WTC11 (cell line): ENCODE measurements at regions not wholly inside any gene's neighbourhood (a gene's known extent, or its start where the extent isn't known, plus 50 kb on each side); places are given as distances from the start of the nearest gene placed in this dataset.

Source experiments
- ATAC-seq: fragments of 200-7000 bp; cut with Tn5 transposase; 2 replicates; pipeline ENCODE4 v1.10.0; 2021; ENCODE audit warnings: mild to moderate bottlenecking, moderate library complexity
- CTCF ChIA-PET: fragments of 300-600 bp; sonication (Branson Sonifier 250); formaldehyde crosslinking; loops from one replicate; lab custom pipeline; 2021; ENCODE audit warnings: antibody characterized with exemption; lab: Charles Lee
- POLR2A ChIA-PET: fragments of 350-600 bp; sonication (Branson Sonifier 250); formaldehyde crosslinking; loops from one replicate; lab custom pipeline; 2021; ENCODE audit warnings: antibody characterized with exemption; lab: Charles Lee
- DNase-seq: peaks from one replicate; pipeline ENCODE4 v3.0.0; 2021; ENCODE audit warnings: low spot score
- H3K27ac Mint-ChIP-seq: 2 replicates; pipeline ENCODE4 v1.8.0; 2021; ENCODE audit warnings: mixed read lengths
- H3K27me3 Mint-ChIP-seq: 2 replicates; pipeline ENCODE4 v1.8.0; 2021; ENCODE audit warnings: low read depth, mild to moderate bottlenecking, moderate library complexity, mixed read lengths
- H3K36me3 Mint-ChIP-seq: 2 replicates; pipeline ENCODE4 v1.8.0; 2021; ENCODE audit warnings: mixed read lengths
- H3K4me1 Mint-ChIP-seq: 2 replicates; pipeline ENCODE4 v1.8.0; 2022; ENCODE audit warnings: mixed read lengths
- H3K4me3 Mint-ChIP-seq: 2 replicates; pipeline ENCODE4 v1.8.0; 2021; ENCODE audit warnings: mild to moderate bottlenecking, moderate library complexity, mixed read lengths
- H3K9me3 Mint-ChIP-seq: 2 replicates; pipeline ENCODE4 v1.8.0; 2021; ENCODE audit warnings: mixed read lengths
- ATF1 ChIP-seq: sonication (generic); formaldehyde crosslinking; IDR thresholded peaks from 2 replicates; pipeline ENCODE4 v1.8.1; 2023; ENCODE audit warnings: mild to moderate bottlenecking, moderate library complexity, missing genetic modification reagents
- CREM ChIP-seq: sonication (generic); formaldehyde crosslinking; IDR thresholded peaks from 2 replicates; pipeline ENCODE4 v1.8.1; 2022; ENCODE audit warnings: mild to moderate bottlenecking, missing genetic modification reagents, moderate library complexity
- ELF4 ChIP-seq: sonication (generic); formaldehyde crosslinking; IDR thresholded peaks from 2 replicates; pipeline ENCODE4 v1.8.1; 2022; ENCODE audit warnings: low read depth, mild to moderate bottlenecking, moderate library complexity, missing genetic modification reagents
- EMX1 ChIP-seq: fragments of 250-450 bp; sonication (Bioruptor Pico); IDR thresholded peaks from 2 replicates; pipeline ENCODE4 v1.8.0; 2021; ENCODE audit warnings: mild to moderate bottlenecking
- ESRRA ChIP-seq: sonication (generic); formaldehyde crosslinking; IDR thresholded peaks from 2 replicates; pipeline ENCODE4 v1.8.1; 2022; ENCODE audit warnings: mild to moderate bottlenecking, missing genetic modification reagents, borderline replicate concordance
- IRF2 ChIP-seq: sonication (generic); formaldehyde crosslinking; IDR thresholded peaks from 2 replicates; pipeline ENCODE4 v1.8.0; 2022; ENCODE audit warnings: low read depth, missing genetic modification reagents, borderline replicate concordance
- JAZF1 ChIP-seq: fragments of 250-450 bp; sonication (Bioruptor Pico); IDR thresholded peaks from 2 replicates; pipeline ENCODE4 v1.9.0; 2021; ENCODE audit warnings: moderate library complexity, mild to moderate bottlenecking, inconsistent platforms
- KAT7 ChIP-seq: sonication (generic); formaldehyde crosslinking; IDR thresholded peaks from 2 replicates; pipeline ENCODE4 v1.8.1; 2023; ENCODE audit warnings: missing genetic modification reagents, mild to moderate bottlenecking, borderline replicate concordance
- MYBL2 ChIP-seq: sonication (generic); formaldehyde crosslinking; IDR thresholded peaks from 2 replicates; pipeline ENCODE4 v1.8.1; 2023; ENCODE audit warnings: mild to moderate bottlenecking, moderate library complexity, missing genetic modification reagents
- NFE2L1 ChIP-seq: sonication (generic); formaldehyde crosslinking; IDR thresholded peaks from 2 replicates; pipeline ENCODE4 v1.8.1; 2023; ENCODE audit warnings: missing genetic modification reagents
- TP53 ChIP-seq: sonication (generic); formaldehyde crosslinking; IDR thresholded peaks from 2 replicates; pipeline ENCODE4 v1.8.1; 2023; ENCODE audit warnings: mild to moderate bottlenecking, missing genetic modification reagents
- ZNF121 ChIP-seq: sonication (generic); formaldehyde crosslinking; IDR thresholded peaks from 2 replicates; pipeline ENCODE4 v1.8.0; 2023; ENCODE audit warnings: missing genetic modification reagents
- ZNF138 ChIP-seq: sonication (generic); formaldehyde crosslinking; conservative IDR thresholded peaks from 2 replicates; pipeline ENCODE4 v1.8.1; 2022; ENCODE audit warnings: mild to moderate bottlenecking, moderate library complexity, missing genetic modification reagents
- ZNF263 ChIP-seq: sonication (generic); formaldehyde crosslinking; IDR thresholded peaks from 2 replicates; pipeline ENCODE4 v1.8.1; 2022; ENCODE audit warnings: low read depth, mild to moderate bottlenecking, moderate library complexity, missing genetic modification reagents
- ZNF396 ChIP-seq: fragments of 250-450 bp; sonication (Bioruptor Pico); IDR thresholded peaks from 2 replicates; pipeline ENCODE4 v1.8.0; 2021; ENCODE audit warnings: mild to moderate bottlenecking, moderate library complexity, borderline replicate concordance
- TF ChIP-seq, protein P1 (sequence below): sonication (generic); formaldehyde crosslinking; IDR thresholded peaks from 2 replicates; pipeline ENCODE4 v1.8.1; 2022; ENCODE audit warnings: missing genetic modification reagents, borderline replicate concordance
- TF ChIP-seq, protein P2 (sequence below): sonication (generic); formaldehyde crosslinking; IDR thresholded peaks from 2 replicates; pipeline ENCODE4 v1.8.1; 2023; ENCODE audit warnings: mild to moderate bottlenecking, missing genetic modification reagents, moderate library complexity
- TF ChIP-seq, protein P3 (sequence below): sonication (generic); formaldehyde crosslinking; conservative IDR thresholded peaks from 2 replicates; pipeline ENCODE4 v1.8.1; 2023; ENCODE audit warnings: mild to moderate bottlenecking, low read depth, missing genetic modification reagents, moderate library complexity
- TF ChIP-seq, protein P4 (sequence below): fragments of 250-450 bp; sonication (Bioruptor Pico); IDR thresholded peaks from 2 replicates; pipeline ENCODE4 v1.8.0; 2021; ENCODE audit warnings: mild to moderate bottlenecking
- TF ChIP-seq, protein P5 (sequence below): sonication (generic); formaldehyde crosslinking; IDR thresholded peaks from 2 replicates; pipeline ENCODE4 v1.8.0; 2022; ENCODE audit warnings: mild to moderate bottlenecking, missing genetic modification reagents
- TF ChIP-seq, protein P6 (sequence below): fragments of 250-450 bp; sonication (Bioruptor Pico); IDR thresholded peaks from 2 replicates; pipeline ENCODE4 v1.9.0; 2021; ENCODE audit warnings: mild to moderate bottlenecking
- TF ChIP-seq, protein P7 (sequence below): fragments of 200-600 bp; IDR thresholded peaks from 2 replicates; pipeline ENCODE4 v1.8.0; 2022; ENCODE audit warnings: antibody characterized with exemption
- TF ChIP-seq, protein P8 (sequence below): fragments of 250-450 bp; sonication (Bioruptor Pico); IDR thresholded peaks from 2 replicates; pipeline ENCODE4 v1.9.0; 2021; ENCODE audit warnings: mild to moderate bottlenecking

DNA sequence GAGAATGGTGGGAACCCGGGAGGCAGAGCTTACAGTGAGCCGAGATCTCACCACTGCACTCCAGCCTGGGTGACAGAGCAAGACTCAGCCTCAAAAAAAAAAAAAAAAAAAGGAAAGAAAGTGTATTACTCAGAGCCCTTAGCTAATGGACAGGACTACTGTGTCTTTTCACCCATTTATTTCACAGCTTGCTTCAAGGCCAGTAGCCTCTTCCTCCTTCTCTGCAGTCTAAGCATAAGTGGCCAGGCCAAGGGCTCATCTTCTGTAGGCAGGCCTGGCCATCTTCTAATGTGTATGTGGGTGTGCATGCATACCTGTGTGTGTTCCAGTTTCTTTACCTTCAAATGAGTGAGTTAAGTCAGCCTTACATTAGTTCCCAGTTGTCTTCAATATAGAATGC, 94.8 kb upstream of the GDF10 start:
- Mint-ChIP-seq H3K27ac (peak overlapping the region; percentile 14; the same call in 1 of the 2 replicates), H3K27me3 (peaks cover 2% of the 10 kb centered on the region; the same call in 1 of the 2 replicates), H3K4me3 (no peak overlapping the region), H3K36me3 (no peaks in the 10 kb centered on the region), H3K4me1 (peaks cover 7% of the 10 kb centered on the region), H3K9me3 (peaks cover 26% of the 10 kb centered on the region)
- DNase-seq (no peak), ATAC-seq (no peak)
- POLR2A ChIA-PET: no interaction called here
- CTCF ChIA-PET: no interaction called here
- TF ChIP-seq ESRRA (no peak), ZNF121 (CRISPR knock-in tag) (no peak), ELF4 (CRISPR knock-in tag) (no peak), TP53 (no peak), IRF2 (CRISPR knock-in tag) (no peak), ZNF396 (CRISPR knock-in tag) (no peak), ATF1 (CRISPR knock-in tag) (no peak), KAT7 (CRISPR knock-in tag) (no peak), MYBL2 (CRISPR knock-in tag) (no peak), JAZF1 (no peak), ZNF138 (CRISPR knock-in tag) (no peak), NFE2L1 (no peak), CREM (no peak)
- TF ChIP-seq, protein P1, sequence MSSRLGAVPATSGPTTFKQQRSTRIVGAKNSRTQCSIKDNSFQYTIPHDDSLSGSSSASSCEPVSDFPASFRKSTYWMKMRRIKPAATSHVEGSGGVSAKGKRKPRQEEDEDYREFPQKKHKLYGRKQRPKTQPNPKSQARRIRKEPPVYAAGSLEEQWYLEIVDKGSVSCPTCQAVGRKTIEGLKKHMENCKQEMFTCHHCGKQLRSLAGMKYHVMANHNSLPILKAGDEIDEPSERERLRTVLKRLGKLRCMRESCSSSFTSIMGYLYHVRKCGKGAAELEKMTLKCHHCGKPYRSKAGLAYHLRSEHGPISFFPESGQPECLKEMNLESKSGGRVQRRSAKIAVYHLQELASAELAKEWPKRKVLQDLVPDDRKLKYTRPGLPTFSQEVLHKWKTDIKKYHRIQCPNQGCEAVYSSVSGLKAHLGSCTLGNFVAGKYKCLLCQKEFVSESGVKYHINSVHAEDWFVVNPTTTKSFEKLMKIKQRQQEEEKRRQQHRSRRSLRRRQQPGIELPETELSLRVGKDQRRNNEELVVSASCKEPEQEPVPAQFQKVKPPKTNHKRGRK (CRISPR knock-in tag): no peak
- TF ChIP-seq, protein P2, sequence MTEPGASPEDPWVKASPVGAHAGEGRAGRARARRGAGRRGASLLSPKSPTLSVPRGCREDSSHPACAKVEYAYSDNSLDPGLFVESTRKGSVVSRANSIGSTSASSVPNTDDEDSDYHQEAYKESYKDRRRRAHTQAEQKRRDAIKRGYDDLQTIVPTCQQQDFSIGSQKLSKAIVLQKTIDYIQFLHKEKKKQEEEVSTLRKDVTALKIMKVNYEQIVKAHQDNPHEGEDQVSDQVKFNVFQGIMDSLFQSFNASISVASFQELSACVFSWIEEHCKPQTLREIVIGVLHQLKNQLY: no peak
- TF ChIP-seq, protein P3, sequence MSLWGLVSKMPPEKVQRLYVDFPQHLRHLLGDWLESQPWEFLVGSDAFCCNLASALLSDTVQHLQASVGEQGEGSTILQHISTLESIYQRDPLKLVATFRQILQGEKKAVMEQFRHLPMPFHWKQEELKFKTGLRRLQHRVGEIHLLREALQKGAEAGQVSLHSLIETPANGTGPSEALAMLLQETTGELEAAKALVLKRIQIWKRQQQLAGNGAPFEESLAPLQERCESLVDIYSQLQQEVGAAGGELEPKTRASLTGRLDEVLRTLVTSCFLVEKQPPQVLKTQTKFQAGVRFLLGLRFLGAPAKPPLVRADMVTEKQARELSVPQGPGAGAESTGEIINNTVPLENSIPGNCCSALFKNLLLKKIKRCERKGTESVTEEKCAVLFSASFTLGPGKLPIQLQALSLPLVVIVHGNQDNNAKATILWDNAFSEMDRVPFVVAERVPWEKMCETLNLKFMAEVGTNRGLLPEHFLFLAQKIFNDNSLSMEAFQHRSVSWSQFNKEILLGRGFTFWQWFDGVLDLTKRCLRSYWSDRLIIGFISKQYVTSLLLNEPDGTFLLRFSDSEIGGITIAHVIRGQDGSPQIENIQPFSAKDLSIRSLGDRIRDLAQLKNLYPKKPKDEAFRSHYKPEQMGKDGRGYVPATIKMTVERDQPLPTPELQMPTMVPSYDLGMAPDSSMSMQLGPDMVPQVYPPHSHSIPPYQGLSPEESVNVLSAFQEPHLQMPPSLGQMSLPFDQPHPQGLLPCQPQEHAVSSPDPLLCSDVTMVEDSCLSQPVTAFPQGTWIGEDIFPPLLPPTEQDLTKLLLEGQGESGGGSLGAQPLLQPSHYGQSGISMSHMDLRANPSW (CRISPR knock-in tag): no peak
- TF ChIP-seq, protein P4, sequence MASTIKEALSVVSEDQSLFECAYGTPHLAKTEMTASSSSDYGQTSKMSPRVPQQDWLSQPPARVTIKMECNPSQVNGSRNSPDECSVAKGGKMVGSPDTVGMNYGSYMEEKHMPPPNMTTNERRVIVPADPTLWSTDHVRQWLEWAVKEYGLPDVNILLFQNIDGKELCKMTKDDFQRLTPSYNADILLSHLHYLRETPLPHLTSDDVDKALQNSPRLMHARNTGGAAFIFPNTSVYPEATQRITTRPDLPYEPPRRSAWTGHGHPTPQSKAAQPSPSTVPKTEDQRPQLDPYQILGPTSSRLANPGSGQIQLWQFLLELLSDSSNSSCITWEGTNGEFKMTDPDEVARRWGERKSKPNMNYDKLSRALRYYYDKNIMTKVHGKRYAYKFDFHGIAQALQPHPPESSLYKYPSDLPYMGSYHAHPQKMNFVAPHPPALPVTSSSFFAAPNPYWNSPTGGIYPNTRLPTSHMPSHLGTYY (CRISPR knock-in tag): no peak
- TF ChIP-seq, protein P5, sequence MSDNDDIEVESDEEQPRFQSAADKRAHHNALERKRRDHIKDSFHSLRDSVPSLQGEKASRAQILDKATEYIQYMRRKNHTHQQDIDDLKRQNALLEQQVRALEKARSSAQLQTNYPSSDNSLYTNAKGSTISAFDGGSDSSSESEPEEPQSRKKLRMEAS (CRISPR knock-in tag): no peak

DNA sequence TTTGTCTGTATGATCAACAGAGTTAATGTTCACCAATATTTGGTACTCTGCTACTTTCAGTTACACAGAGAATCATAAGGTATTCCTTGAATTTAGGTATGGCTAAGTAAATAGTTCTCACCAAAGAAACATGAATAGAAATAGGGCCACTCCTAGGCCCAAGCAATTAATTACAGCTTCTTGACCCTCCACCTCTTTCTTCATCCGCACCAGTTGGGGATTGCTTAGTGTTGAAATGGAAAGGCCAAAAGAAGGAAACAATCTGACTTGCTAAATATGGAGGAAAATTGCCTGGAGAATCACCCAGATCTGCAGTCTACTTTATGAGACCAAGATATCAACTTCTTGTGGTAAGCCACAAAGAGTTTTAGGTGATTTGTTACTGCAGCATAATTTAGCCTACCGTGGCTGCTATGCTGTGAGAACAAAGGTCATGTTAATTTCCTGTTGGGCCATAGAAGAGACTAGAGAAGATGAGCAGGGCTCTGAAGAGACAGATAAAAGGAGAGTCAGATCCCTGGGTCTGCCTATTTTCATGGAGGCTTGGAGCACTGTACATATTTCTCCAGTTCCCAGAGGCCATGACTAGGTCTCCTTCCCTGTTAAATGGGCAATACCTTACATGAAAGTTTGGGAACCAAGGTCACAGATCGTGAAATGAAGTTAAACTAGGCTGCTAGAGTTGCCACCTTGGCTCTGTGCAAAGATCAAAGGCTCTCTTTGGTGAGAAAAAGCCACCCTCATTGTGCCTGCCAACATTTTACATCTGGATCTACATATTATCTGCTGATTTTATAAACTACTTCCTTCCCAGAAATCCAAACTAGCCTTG, 93.3 kb upstream of the GDF10 start:
- Mint-ChIP-seq H3K4me3 (no peak overlapping the region), H3K27me3 (no peaks in the 10 kb centered on the region), H3K9me3 (peaks cover 22% of the 10 kb centered on the region), H3K27ac (no peak overlapping the region), H3K4me1 (peaks cover 4% of the 10 kb centered on the region), H3K36me3 (peaks cover 4% of the 10 kb centered on the region; the same call in 1 of the 2 replicates)
- POLR2A ChIA-PET: no interaction called here
- no peak for ATAC-seq
- CTCF ChIA-PET: interaction anchor here (1.0 to 2.1 kb wide), 3 partner anchors 31 to 182 kb away, joined by 4 read pairs; no protein-coding TSS in a partner anchor
- no peak for DNase-seq
- TF ChIP-seq, protein P6, sequence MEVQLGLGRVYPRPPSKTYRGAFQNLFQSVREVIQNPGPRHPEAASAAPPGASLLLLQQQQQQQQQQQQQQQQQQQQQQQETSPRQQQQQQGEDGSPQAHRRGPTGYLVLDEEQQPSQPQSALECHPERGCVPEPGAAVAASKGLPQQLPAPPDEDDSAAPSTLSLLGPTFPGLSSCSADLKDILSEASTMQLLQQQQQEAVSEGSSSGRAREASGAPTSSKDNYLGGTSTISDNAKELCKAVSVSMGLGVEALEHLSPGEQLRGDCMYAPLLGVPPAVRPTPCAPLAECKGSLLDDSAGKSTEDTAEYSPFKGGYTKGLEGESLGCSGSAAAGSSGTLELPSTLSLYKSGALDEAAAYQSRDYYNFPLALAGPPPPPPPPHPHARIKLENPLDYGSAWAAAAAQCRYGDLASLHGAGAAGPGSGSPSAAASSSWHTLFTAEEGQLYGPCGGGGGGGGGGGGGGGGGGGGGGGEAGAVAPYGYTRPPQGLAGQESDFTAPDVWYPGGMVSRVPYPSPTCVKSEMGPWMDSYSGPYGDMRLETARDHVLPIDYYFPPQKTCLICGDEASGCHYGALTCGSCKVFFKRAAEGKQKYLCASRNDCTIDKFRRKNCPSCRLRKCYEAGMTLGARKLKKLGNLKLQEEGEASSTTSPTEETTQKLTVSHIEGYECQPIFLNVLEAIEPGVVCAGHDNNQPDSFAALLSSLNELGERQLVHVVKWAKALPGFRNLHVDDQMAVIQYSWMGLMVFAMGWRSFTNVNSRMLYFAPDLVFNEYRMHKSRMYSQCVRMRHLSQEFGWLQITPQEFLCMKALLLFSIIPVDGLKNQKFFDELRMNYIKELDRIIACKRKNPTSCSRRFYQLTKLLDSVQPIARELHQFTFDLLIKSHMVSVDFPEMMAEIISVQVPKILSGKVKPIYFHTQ: no peak
- TF ChIP-seq, protein P7, sequence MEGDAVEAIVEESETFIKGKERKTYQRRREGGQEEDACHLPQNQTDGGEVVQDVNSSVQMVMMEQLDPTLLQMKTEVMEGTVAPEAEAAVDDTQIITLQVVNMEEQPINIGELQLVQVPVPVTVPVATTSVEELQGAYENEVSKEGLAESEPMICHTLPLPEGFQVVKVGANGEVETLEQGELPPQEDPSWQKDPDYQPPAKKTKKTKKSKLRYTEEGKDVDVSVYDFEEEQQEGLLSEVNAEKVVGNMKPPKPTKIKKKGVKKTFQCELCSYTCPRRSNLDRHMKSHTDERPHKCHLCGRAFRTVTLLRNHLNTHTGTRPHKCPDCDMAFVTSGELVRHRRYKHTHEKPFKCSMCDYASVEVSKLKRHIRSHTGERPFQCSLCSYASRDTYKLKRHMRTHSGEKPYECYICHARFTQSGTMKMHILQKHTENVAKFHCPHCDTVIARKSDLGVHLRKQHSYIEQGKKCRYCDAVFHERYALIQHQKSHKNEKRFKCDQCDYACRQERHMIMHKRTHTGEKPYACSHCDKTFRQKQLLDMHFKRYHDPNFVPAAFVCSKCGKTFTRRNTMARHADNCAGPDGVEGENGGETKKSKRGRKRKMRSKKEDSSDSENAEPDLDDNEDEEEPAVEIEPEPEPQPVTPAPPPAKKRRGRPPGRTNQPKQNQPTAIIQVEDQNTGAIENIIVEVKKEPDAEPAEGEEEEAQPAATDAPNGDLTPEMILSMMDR: no peak
- TF ChIP-seq ZNF263 (CRISPR knock-in tag) (no peak), EMX1 (CRISPR knock-in tag) (no peak), ESRRA (no peak), KAT7 (CRISPR knock-in tag) (no peak), ZNF138 (CRISPR knock-in tag) (no peak)
- TF ChIP-seq, protein P8, sequence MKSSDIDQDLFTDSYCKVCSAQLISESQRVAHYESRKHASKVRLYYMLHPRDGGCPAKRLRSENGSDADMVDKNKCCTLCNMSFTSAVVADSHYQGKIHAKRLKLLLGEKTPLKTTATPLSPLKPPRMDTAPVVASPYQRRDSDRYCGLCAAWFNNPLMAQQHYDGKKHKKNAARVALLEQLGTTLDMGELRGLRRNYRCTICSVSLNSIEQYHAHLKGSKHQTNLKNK (CRISPR knock-in tag): no peak
